ENCODE measurements at regions not wholly inside any gene's neighbourhood (a gene's known extent, or its start where the extent isn't known, plus 50 kb on each side); places are given as distances from the start of the nearest gene placed in this dataset.

- TF ChIP-seq CTCF (IDR thresholded peaks at IDR 0.05) (no peak), EZH2 (IDR thresholded peaks at IDR 0.05) (no peak), EZH2phosphoT487 (IDR thresholded peaks at IDR 0.05) (no peak)
Observed at GRCh38 chr11:116473790-116474346, 298.9 kb downstream of the BUD13 start.
